NCI-H1417 treated with DMSO at 0.1 percent for 48 hours (cell line): ENCODE measurements at regions not wholly inside any gene's neighbourhood (a gene's known extent, or its start where the extent isn't known, plus 50 kb on each side); places are given as distances from the start of the nearest gene placed in this dataset.

ENCODE experiments used
- DNase-seq: peaks from one replicate; lab custom pipeline; 2025; lab: John Stamatoyannopoulos, UW

DNA sequence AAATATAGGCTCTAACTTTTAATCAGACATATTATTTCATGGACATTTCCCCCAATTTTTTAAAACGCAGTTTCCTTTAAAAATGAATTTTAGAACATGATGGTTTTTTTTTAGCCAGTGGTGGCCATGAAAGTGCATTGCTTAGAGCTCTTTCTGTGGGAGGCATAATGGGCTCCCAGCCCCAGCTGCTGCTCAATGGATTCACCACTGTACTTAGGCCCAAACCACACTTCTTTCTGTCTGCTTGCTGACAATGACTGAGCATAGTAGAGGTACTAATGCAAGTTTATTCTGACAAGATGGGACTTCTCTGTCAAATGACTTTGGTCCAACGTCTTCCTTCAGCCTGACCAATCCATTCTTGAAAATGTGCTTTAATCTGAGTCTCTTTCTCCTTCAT is 400.2 kb upstream of the GRIA3 start:
- DNase-seq = no peak

DNA sequence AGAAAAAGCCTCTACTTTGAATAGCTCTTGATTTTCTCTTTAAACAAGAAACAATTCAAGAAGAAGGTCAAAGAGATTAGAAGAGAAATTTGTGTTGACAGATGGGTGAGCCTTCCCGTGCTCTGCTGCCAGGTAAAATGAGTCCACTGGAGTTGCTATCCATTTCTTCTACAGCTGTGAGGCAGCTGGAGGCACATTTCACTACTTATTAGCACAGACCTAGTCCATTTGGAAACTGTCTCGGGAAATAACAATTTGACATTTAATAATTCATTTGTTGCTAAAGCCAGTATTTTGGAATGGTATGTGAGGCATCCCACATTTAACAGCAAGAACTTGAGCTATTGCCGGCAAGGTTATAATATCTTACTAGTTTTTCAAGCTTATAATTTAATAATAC is 396.8 kb upstream of the GRIA3 start:
- no peak for DNase-seq

DNA sequence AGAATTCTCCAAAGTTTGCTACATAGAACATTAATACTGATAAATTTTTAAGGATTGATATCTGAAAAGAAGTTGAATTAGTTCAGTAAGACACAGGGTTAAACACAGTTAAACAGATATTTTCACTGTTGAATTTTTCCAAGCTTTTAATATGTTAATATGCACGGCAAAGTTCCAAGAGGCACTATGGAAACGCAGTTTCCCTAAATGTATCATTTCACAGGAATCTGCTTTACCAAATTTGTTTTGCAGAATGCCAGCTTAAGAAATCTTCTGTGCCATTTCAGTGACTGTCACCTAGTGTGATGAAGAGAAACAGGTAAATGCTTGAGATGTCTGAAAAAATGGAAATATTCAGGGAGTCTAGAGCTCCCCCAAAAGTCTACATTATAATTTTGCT is 395.9 kb upstream of the GRIA3 start:
- no peak for DNase-seq

DNA sequence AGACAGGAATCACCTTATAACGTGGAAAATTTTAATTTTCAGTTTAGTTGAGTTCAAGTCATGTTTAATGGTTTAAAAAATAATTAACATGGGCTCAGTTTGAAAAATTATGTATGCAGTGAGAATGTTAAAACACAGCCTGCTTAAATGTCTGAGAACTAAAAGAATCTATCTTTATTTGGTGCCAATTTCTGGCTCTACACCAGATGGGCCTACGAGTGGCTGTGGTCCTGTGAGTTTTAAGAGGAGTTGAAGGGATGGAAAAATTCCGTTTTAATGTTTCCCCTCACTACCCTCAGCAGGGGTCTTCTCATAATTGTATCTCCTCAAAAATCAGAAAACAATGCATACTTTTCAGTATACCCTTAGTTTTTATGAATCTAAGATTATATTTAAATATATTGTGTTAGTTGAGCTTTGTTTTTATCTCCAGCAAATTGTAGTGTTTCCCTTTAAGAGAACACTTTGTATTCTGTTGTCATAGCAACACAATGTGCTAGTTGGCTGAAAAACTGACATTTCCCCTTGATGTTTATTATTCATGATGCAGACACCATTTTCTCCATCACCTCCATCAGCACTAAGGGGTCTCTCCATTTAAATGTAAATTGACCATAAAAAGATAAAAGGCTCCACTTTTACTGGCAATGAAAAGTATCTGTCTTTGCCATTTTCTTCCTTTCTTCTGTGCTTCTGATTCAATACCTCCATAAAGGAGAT is 393.5 kb upstream of the GRIA3 start:
- DNase-seq = no peak

DNA sequence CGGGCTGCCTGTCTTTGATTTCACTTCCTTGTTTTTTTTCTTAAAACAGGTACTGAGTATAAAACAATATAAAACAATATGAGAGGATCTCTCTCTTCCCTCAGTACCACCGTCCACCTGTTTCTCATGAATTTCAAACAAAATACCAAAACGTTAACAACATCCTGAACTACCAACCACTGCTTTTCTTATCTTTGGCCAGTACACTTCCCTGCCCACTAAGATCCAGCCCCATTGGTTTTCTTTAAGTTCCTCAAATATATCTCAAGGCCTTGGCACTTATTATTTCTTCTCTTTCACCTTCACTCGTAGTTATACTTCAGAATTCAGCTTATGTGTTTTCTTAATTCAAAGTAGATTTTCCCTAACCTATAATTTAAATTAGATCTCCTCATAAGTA is 370.2 kb upstream of the GRIA3 start:
- DNase-seq = no peak

DNA sequence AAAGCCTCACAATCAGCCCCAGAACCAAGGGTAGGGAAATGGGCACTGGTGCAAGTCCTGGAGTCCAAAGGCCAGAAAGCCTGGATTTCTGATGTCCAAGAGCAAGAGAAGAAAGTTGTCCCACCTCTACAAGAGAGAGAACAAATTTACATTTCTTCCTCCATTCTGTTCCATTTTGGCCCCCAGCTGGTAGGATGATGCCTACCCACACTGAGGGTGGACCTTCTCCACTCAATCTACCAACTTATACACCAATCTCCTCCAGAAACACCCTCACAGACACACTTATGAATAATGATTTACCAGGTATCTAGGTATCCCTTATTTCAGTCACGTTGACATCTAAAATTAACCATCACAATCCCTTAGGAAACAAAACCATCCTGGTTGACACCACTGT is 367.8 kb upstream of the GRIA3 start:
- DNase-seq = no peak

DNA sequence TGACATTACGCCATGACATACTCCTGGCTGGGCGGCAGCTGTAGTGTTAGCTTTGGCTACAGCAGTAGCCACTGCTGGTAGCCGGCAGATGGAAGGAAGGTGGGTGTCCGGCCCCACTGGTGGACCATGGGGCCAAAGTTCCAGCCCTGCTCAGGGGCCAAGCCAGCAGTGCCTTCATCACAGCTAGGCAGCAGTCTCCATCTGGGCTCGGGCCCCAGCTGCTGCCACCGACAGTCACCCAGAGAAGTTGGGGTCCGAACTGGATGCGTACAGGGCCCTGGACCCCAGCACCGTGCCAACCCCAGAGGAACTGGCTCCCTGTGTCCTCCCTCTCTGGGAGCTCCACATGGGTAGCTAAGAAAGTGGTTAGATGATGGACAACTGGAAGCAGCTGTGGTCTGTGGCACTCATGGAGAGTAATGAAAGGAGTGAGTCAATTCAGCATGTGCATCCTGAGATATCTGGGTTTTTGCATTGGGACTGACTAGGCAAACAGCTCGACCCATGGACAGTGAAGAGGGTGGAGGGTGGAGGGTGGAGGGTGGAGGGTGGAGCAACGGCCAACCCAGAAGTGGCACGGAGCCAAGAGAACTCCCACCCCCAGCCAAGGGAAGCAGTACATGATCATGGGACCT is 366.6 kb upstream of the GRIA3 start:
- no peak for DNase-seq

DNA sequence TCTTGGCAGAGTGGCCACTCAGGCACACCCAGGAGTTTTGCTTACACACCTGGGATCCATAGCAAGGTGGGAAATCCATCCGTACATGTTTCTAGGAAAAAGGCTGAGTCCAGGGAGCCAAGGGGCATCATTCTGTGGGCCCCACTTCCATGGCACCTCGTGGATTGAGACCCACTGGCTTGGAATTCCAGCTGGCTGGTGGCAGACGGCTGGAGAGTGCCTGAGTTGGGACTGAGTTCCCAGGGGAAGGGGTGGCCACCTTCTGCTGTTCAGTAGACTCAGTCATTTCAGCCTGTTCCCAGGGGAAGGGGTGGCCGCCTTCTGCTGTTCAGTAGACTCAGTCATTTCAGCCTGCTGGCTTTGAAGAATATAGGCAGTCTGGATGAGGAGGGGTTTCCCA is 366.0 kb upstream of the GRIA3 start:
- no peak for DNase-seq

DNA sequence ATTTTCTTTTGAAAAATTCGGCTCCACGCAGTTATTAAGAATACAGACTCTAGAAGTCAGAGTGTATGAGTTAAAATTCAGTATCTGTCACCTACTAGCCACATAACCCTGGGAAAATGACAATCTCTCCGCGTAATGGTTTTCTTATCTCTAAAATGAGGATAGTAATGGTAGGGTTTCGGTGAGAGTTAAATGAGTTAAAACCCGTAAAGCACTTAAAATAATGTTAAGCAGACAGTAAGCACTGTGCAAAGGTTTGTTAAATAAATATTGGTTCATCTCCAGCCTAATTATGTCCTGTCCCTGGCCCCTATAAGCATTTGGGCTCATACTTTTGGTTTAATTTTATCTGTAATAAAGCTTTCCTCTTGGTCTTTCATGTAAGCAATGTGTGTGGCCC is 350.8 kb upstream of the GRIA3 start:
- DNase-seq = no peak

DNA sequence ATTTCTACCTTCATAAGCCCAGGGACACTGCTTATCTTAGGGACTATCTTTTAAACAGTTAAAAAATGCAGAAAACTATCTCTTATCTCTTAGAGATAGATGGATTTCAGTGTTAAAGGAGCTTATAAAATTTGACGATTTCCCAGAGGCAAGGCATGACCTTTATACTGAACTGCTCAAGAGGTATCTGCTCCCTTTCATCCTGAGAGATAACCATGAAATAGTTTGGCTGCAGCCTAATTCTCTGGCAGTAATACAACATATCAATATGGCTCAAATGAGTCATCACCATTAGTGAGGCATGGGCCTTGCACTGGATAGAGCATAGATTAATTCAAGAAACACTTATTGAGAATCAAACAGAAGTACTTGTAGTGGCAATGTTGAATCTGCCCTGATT is 348.2 kb upstream of the GRIA3 start:
- DNase-seq = no peak

DNA sequence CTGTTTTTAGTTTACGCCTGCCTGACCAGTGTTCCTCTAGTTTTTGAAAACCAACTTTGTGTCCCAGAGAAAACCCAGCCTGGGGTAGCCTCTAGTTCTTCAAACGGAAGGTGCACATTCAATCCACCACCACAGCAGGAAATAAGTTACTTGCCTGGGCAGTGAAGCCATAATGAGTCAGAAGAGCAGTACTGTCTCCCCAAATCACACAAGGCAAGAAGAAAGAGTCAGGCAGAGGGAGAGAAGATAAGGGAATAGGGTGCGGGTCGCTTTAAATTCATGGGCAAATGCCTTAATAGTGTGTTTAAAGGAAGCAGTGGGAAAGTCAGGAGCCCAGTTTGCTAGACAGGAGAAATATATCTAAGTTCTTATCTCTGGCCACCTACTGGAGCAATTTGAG is 333.8 kb upstream of the GRIA3 start:
- no peak for DNase-seq

DNA sequence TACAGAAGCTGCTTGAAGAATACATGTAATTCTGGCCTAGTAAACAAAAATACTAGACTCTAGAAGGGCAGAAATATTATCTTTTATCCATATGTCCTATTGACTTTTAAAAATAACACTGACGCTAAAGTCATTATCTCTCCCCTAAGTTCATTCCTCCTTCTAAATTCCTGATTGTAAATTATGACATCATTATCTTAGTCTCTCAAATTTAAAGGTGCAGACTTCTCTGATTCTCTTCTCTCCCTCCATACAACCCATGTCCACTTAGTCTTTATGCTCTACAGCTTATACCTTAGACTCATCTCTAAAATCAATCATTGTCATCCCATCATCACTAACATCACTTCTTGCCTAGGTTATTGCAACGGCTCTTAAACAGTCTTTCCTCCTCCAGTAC is 327.9 kb upstream of the GRIA3 start:
- no peak for DNase-seq

DNA sequence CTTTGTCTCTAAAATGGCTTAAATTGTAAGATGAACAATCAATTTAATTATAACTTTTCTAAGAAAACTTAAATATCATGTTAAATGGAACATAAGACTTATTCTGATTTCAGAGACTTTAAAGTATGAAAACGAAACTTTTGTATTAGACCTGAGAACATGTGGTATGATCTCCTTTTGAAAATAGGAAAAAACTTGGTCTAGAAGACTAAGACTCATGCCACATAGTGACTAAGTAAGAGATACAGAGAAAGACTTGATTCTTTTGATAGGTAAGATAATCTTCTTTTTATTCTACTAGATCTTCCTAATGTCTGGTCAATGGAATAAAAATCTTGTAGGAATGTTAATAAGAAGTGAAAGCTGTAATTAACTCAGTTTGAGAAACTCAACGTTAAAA is 326.3 kb upstream of the GRIA3 start:
- no peak for DNase-seq

DNA sequence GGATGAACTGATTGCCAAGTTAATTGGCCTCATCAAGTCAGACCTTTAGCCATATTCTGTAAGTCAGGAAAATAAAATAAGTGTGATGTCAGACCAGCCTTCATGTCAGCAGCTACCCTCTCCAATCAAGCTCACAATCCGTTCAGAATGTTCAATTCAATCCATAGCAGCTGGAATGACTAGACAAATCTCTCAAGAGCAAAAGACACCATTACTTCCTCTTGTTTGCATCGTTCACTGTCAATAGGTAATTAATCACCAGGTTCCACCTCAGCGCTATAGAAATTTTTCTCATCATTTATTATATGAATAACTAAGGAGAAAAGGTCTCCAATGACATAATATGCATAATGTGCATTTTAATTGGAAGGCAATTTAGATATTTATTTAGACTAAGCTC is 321.0 kb upstream of the GRIA3 start:
- no peak for DNase-seq

DNA sequence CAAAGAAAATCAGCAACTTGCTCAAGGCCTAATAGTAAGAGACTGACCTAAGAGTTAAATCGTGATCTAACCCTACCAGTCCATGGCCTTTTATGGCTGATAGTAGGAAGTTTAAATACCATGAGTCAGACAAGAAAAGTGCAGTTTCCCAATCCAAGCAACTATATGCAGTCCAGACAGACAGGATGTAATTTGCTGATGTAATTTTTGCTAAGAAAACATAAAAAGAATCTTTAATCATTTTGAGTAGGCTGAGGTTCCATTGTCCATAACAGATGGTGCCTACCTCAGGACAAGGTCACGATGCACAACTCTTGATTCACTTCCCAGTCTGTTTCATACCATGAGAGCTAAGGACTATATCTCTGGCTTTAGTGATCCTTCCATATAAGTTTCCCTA is 317.5 kb upstream of the GRIA3 start:
- no peak for DNase-seq

DNA sequence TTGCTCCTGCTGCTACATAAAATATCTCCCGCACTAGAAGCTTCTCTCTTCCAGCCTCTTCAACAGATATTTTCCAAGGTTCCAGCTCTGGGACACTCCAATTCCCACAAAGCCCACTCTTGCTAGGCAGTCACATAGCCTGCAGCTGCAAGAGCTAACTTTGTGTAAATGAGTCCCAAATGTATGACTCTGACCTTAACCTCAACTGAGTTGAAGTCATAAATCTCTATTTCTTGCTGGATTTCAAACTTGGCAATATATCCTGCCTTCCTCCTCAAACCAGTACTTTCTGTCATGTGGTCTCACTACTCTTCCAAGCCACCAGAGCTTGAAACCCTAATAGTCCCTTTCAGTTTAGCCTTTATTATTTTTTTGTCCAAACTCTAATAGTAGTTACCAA is 315.4 kb upstream of the GRIA3 start:
- no peak for DNase-seq

DNA sequence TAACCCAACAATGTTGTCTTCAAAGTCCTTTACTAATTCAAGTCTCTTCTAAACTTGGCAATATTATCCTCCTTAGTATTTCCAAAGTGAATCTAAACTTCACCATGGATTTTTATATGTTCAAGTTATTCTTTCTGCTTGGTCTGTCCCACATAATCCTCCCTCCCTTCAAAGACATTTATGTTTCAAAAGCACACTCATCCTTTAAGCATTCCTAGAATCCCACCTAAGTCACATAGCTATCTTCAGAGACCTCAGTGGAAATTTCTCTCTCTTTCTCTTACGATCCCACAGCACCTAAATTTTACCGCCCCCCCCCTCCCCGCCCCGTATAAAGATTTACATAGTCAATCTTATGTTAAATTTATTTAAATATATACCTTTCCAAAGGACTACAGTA is 314.9 kb upstream of the GRIA3 start:
- no peak for DNase-seq

DNA sequence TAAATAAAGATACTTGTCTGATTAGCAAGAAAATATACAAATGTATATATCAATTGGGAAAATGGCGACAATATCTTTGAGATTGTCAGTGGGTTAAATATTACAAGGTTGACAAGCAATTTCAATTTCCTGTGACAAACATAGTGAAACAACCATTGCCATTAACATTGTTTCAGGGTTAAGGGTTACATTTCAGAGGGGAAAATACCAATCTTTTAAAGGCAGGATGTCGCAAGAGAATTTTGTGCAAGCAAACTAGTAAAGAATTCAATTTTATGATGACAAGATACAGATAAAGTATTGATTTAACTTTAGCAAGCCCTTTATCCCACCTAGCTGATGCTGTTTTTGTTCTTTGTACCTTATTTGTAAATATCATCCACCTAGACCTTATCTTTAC is 305.8 kb upstream of the GRIA3 start:
- no peak for DNase-seq

DNA sequence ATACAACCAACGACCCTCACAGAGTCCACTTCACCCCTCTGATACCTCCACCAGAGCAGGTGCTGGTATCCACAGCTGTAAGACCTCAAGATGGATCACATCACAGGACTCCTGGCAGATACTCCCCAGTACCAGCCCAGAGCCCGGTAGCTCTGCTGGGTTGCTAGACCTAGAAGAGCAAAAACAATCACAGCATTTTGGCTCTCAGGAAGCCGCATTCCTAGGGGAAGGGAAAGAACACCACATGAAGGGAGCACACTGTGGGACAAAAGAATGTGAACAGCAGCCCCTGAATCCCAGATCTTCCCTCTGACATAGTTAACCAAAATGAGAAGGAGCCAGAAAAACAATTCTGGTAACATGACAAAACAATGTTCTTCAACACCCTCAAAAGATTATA is 303.1 kb upstream of the GRIA3 start:
- no peak for DNase-seq

DNA sequence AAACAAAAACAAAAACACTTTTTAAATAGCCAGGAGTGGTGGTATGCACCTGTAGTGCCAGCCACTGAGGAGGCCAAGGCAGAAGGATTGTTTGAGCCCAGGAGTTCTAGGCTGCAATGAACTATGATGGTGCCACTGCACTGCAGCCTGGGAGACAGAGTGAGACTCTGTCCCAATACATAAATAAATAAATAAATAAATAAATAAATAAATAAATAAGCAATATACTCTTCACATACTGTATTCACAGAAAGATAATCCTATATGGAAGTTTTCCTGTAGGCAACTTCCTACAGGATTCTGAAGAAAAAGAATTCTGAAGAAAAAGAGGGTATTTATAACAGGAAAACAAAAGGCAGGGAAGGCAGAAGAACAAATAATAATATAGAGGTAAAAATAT is 293.3 kb upstream of the GRIA3 start:
- no peak for DNase-seq

DNA sequence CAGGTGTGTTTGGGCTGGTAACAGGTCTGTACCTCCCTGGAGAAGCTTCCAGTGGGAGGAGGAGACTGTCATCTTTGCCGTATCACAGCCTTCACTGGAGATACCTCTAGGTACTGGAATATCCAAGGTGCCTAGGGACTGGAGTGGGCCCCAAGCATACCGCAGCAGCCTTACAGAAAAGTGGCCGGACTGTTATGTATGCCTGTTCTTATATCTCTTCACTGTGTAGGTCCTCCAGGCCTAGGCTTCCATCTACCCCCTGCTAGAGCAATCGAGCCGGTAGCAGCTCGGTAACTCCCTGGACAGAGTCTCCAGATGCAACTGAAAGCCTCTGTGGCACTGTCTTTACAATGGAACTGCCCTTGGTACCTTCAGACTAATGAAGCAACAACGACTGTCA is 277.4 kb upstream of the GRIA3 start:
- DNase-seq = no peak

DNA sequence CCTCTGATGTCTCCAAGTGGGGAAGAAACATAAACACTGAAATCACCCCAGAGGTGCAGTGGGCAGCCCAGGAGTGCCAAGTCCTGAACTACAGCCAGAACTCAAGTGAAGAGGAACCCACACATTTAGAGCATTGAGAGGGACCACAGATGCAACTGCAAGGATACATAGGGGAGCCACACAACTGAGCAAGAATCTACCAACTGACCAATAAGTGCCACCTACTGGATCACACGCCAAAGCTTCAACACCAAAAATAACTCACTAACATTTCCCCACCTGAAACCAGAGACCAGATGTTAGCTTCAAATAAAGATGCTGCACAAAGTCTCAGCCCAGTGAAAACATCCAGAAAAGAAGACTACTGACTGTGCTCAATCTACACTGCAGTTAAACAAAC is 276.7 kb upstream of the GRIA3 start:
- DNase-seq = no peak

DNA sequence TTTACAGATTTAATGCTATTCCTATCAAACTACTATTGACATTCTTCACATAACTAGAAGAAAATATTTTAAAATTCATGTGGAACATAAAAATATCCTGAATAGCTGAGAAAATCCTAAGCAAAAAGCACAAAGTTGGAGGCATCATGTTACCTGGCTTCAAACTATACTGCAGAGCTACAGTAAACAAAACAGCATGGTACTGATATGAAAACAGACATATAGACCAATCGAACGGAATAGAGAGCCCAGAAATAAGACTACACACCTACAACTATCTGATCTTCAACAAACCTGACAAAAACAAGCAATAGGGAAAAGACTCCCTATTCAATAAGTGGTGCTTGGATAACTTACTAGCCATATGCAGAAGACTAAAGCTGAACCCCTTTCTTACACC is 273.4 kb upstream of the GRIA3 start:
- DNase-seq = no peak

DNA sequence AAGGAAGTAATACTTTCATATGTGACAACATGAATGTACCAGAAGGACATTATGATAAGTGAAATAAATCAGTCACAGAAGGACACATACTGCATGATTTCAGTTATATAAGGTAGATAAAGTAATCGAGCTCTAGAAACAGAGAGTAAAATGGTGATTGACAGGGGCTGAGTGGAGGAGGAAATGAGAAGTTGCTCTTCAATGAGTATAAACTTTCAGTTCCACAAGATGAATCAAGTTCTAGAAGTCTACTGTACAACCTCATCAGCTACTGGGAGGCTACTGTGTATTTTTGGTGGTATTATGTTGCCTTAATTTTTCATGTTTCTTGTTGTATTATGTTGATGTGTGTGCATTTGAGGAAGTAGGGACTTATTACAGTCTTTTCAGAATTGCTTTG is 270.9 kb upstream of the GRIA3 start:
- no peak for DNase-seq
